HG02759 (cell line): ENCODE measurements at regions not wholly inside any gene's neighbourhood (a gene's known extent, or its start where the extent isn't known, plus 50 kb on each side); places are given as distances from the start of the nearest gene placed in this dataset.

Experiments used
- ATAC-seq: cut with Tn5 transposase; IDR thresholded peaks from one replicate; pipeline ENCODE4 v1.9.1; 2021; ENCODE audit warnings: mild to moderate bottlenecking, moderate library complexity; ENCODE audit not compliant: unreplicated experiment

- ATAC-seq = no peak
These were observed 102.9 kb upstream of the EPB41L3 start for GRCh38 chr18:5646739-5647138.

- no peak for ATAC-seq
These were observed 99.5 kb upstream of the EPB41L3 start for GRCh38 chr18:5643288-5643687.

GRCh38 chr18:5640939-5641338 is 97.1 kb upstream of the EPB41L3 start:
- no peak for ATAC-seq

GRCh38 chr18:5639131-5639530 is 95.3 kb upstream of the EPB41L3 start:
- no peak for ATAC-seq

GRCh38 chr18:5632041-5632440 is 88.2 kb upstream of the EPB41L3 start:
- no peak for ATAC-seq

- ATAC-seq = no peak
These were observed 87.2 kb upstream of the EPB41L3 start for GRCh38 chr18:5630900-5631413.

GRCh38 chr18:5630057-5630899 is 86.5 kb upstream of the EPB41L3 start:
- peak; percentile 87 for ATAC-seq

GRCh38 chr18:5628512-5629255 is 84.9 kb upstream of the EPB41L3 start:
- no peak for ATAC-seq

- ATAC-seq = no peak
These were observed 84.1 kb upstream of the EPB41L3 start for GRCh38 chr18:5627776-5628511.

- ATAC-seq = no peak
These were observed 82.5 kb upstream of the EPB41L3 start for GRCh38 chr18:5626130-5626880.

- no peak for ATAC-seq
These were observed 81.3 kb upstream of the EPB41L3 start for GRCh38 chr18:5625076-5625475.

- no peak for ATAC-seq
These were observed 79.1 kb upstream of the EPB41L3 start for GRCh38 chr18:5622905-5623304.

- ATAC-seq = no peak
These were observed 76.5 kb upstream of the EPB41L3 start for GRCh38 chr18:5620289-5620688.

- no peak for ATAC-seq
These were observed 75.6 kb upstream of the EPB41L3 start for GRCh38 chr18:5619376-5619775.

GRCh38 chr18:5618047-5618688 is 74.4 kb upstream of the EPB41L3 start:
- no peak for ATAC-seq

GRCh38 chr18:5611221-5611620 is 67.4 kb upstream of the EPB41L3 start:
- ATAC-seq = no peak

GRCh38 chr18:5608846-5609245 is 65.0 kb upstream of the EPB41L3 start:
- ATAC-seq = no peak

GRCh38 chr18:5606951-5607350 is 63.2 kb upstream of the EPB41L3 start:
- ATAC-seq = no peak

- no peak for ATAC-seq
These were observed 61.0 kb upstream of the EPB41L3 start for GRCh38 chr18:5604778-5605177.

- ATAC-seq = no peak
These were observed 59.4 kb upstream of the EPB41L3 start for GRCh38 chr18:5603153-5603552.
